Neuronal stem cell (in vitro differentiated cells): ENCODE measurements at regions not wholly inside any gene's neighbourhood (a gene's known extent, or its start where the extent isn't known, plus 50 kb on each side); places are given as distances from the start of the nearest gene placed in this dataset.
A peak's percentile ranks its signal among the peaks of the same experiment; 100 is the strongest.

Source experiments
- DNase-seq: peaks from one replicate; pipeline ENCODE4 v3.0.0-alpha.2; 2013; ENCODE audit warnings: low spot score
- H2AFZ ChIP-seq: one replicate; pipeline ENCODE4 v1.6.1; 2013; ENCODE audit warnings: mild to moderate bottlenecking, low read length, inconsistent platforms
- H2AK5ac ChIP-seq: 2 replicates; pipeline ENCODE4 v1.6.1; 2013; ENCODE audit warnings: low read depth, mild to moderate bottlenecking, inconsistent platforms, low read length, moderate library complexity, mixed read lengths
- H2BK120ac ChIP-seq: 2 replicates; pipeline ENCODE4 v1.6.1; 2013; ENCODE audit warnings: low read depth, mild to moderate bottlenecking, inconsistent platforms, low read length, moderate library complexity, mixed read lengths
- H2BK12ac ChIP-seq: one replicate; pipeline ENCODE4 v1.6.1; 2013; ENCODE audit warnings: low read length, inconsistent platforms
- H2BK15ac ChIP-seq: 2 replicates; pipeline ENCODE4 v1.6.1; 2013; ENCODE audit warnings: mild to moderate bottlenecking, low read length, inconsistent platforms, mixed read lengths
- H2BK5ac ChIP-seq: one replicate; pipeline ENCODE4 v1.6.1; 2013; ENCODE audit warnings: inconsistent platforms, mild to moderate bottlenecking, low read length, moderate library complexity
- H3K14ac ChIP-seq: one replicate; pipeline ENCODE4 v1.6.1; 2013; ENCODE audit warnings: low read length, inconsistent platforms
- H3K18ac ChIP-seq: 2 replicates; pipeline ENCODE4 v1.6.1; 2013; ENCODE audit warnings: low read length, inconsistent platforms
- H3K23ac ChIP-seq: 2 replicates; pipeline ENCODE4 v1.6.1; 2013; ENCODE audit warnings: low read depth, mild to moderate bottlenecking, mixed read lengths, low read length, inconsistent platforms; ENCODE audit not compliant: poor library complexity
- H3K27ac ChIP-seq: replicated peaks from 3 replicates; pipeline ENCODE4 v1.5.1; 2013; ENCODE audit warnings: low read length, inconsistent platforms
- H3K27me3 ChIP-seq, 3 experiments: 2 replicates each; pipeline ENCODE4 v1.6.1; 2013; ENCODE audit warnings: low read length in 3 of 3, mild to moderate bottlenecking in 2 of 3, inconsistent platforms in 1 of 3, low read depth in 1 of 3, mixed read lengths in 1 of 3, moderate library complexity in 1 of 3; ENCODE audit not compliant: control insufficient read depth in 3 of 3, insufficient read depth in 3 of 3
- H3K36me3 ChIP-seq, 2 donors: replicated peaks in 1 of 2; 2 replicates each; pipeline ENCODE4 v1.6.1; 2013; ENCODE audit warnings: low read length in 2 of 2; ENCODE audit not compliant: control insufficient read depth in 2 of 2, insufficient read depth in 2 of 2
- H3K4ac ChIP-seq: 2 replicates; pipeline ENCODE4 v1.6.1; 2013; ENCODE audit warnings: inconsistent platforms, mild to moderate bottlenecking, low read length, moderate library complexity
- H3K4me1 ChIP-seq, 2 donors: 1 replicate in 1 of 2; 2 replicates in 1 of 2; pipeline ENCODE4 v1.6.1; 2013; ENCODE audit warnings: low read length in 2 of 2, low read depth in 1 of 2; ENCODE audit not compliant: control insufficient read depth in 2 of 2, insufficient read depth in 1 of 2
- H3K4me2 ChIP-seq: one replicate; pipeline ENCODE4 v1.6.1; 2013; ENCODE audit warnings: mild to moderate bottlenecking, low read length, inconsistent platforms; ENCODE audit not compliant: insufficient read depth, poor library complexity, severe bottlenecking
- H3K4me3 ChIP-seq, 2 donors: 2 replicates each; pipeline ENCODE4 v1.5.1; 2013; ENCODE audit warnings: low read length in 2 of 2, mild to moderate bottlenecking in 2 of 2, inconsistent platforms in 1 of 2, moderate library complexity in 1 of 2
- H3K79me1 ChIP-seq: one replicate; pipeline ENCODE4 v1.6.1; 2013; ENCODE audit warnings: low read depth, mild to moderate bottlenecking, inconsistent platforms, low read length, moderate library complexity
- H3K9ac ChIP-seq: one replicate; pipeline ENCODE4 v1.6.1; 2013; ENCODE audit warnings: mild to moderate bottlenecking, low read depth, low read length, inconsistent platforms; ENCODE audit not compliant: poor library complexity
- H3K9me3 ChIP-seq, 2 donors: replicated peaks in 1 of 2; 2 replicates each; pipeline versions ENCODE3 to v1.6.1; 2013; ENCODE audit warnings: low read length in 2 of 2, mild to moderate bottlenecking in 2 of 2, inconsistent platforms in 1 of 2, low read depth in 1 of 2, mixed read lengths in 1 of 2, moderate library complexity in 1 of 2; ENCODE audit not compliant: control insufficient read depth in 2 of 2, insufficient read depth in 1 of 2
- H4K8ac ChIP-seq: one replicate; pipeline ENCODE4 v1.6.1; 2013; ENCODE audit warnings: low read depth, mild to moderate bottlenecking, inconsistent platforms, low read length, moderate library complexity
- H4K91ac ChIP-seq: one replicate; pipeline ENCODE4 v1.6.1; 2013; ENCODE audit warnings: low read length, low read depth, mild to moderate bottlenecking, inconsistent platforms; ENCODE audit not compliant: poor library complexity
- WGBS, 2 donors: extraction: QIAGEN DNeasy Blood & Tissue Kit; methylation state at CpG; one replicate each; pipeline ENCODE4 v1.1.7; 2013; ENCODE audit warnings: missing lambda C conversion rate in 2 of 2, mixed read lengths in 1 of 2; ENCODE audit not compliant: insufficient read length in 2 of 2, insufficient replicate concordance in 1 of 2; ENCODE audit errors: extremely low coverage in 2 of 2; 5-methylcytosine and 5-hydroxymethylcytosine counted together

DNA sequence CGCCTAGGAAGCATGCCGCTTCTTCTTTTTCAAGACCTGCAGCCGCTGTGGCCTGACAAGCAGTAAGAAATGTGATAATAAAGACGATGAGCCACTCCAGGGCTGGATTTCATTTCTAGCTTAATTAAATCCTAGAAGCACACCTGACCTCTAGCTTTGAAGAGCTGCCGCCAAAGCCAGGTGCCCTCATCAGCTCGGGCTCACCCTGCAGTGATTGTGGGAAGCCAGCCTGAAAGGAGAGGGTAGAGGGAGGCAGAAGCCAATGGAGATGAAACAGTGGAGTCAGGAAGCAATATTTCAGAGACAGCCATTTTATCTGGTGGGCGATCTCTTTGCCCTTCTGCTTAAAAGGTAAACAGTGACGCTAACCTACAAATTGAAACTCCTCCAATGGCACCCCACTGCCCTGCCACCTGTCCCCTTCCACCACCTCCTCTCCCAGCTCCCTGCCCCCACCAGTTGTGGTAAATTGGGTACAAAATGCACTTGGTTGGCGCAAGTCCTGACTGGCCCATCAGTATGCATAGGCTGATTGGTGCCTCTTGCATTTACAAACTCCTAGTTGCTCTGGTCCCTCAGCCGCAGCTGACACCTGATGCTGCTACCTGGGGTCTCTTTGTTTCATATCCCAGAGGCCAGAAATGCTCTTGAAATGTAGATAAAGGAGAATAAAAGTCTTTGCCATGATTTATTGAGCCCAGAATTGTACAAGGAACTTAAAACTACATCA is 385.3 kb downstream of the PDCD6IP start:
- WGBS, 2 donors, result no CpG with 5 or more reads among the region's 10 CpGs
- H3K36me3 ChIP-seq, result no peaks in the 10 kb centered on the region
- no peak overlapping the region for H3K27ac ChIP-seq

DNA sequence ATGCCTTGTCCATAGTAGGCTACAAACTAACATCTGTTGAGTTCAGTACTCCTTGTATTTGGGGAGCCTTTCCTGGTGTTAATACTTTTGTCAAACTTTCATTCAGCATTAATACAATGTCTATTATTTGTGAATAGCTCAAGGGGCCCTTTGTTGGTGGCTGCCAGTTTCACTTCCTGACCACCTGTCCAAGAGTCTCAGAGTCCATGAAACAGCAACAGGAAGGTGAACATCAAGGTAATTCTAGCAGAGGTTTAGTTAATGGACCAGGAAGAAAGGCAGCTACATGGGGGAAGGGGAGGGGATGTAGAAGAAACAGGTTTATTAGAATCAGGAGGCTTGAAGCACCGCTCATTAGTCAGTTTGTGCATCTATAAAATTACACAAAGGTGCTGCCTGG is 386.9 kb downstream of the PDCD6IP start:
- Histone ChIP-seq H3K18ac (no peak overlapping the region), H2BK120ac (no peak overlapping the region), H3K4me3 (no peak overlapping the region), H4K91ac (no peak overlapping the region), H2BK12ac (no peak overlapping the region), H3K4me2 (no peak overlapping the region), H3K9me3 (no peaks in the 10 kb centered on the region), H2BK5ac (no peak overlapping the region), H3K79me1 (no peaks in the 10 kb centered on the region), H3K36me3 (no peaks in the 10 kb centered on the region), H2BK15ac (no peak overlapping the region), H3K27ac (no peak overlapping the region), H3K4me1 (no peaks in the 10 kb centered on the region), H3K27me3 (no peaks in the 10 kb centered on the region), H2AFZ (no peak overlapping the region), H2AK5ac (no peak overlapping the region), H3K9ac (no peak overlapping the region), H3K4ac (no peak overlapping the region), H4K8ac (no peak overlapping the region), H3K23ac (no peak overlapping the region), H3K14ac (no peak overlapping the region)
- no CpG with 5 or more reads among the region's 1 CpG for WGBS, 2 donors
- no peak for DNase-seq

More for the DNA sequence above, 385.3 kb downstream of the PDCD6IP start:
- no peak overlapping the region for H3K14ac ChIP-seq
- H2BK120ac ChIP-seq, result no peak overlapping the region
- H2BK5ac ChIP-seq, result no peak overlapping the region
- H3K27me3 ChIP-seq, result peaks cover 0 to 2% (median 0%) of the 10 kb centered on the region in 3 experiments
- H2BK15ac ChIP-seq, result no peak overlapping the region
- no peaks in the 10 kb centered on the region for H3K4me1 ChIP-seq
- H2AK5ac ChIP-seq, result no peak overlapping the region
- H2AFZ ChIP-seq, result peak overlapping the region; percentile 7
- H3K18ac ChIP-seq, result no peak overlapping the region
- H2BK12ac ChIP-seq, result no peak overlapping the region
- no peak overlapping the region for H3K23ac ChIP-seq
- H3K9me3 ChIP-seq, result no peaks in the 10 kb centered on the region
- no peak overlapping the region for H4K91ac ChIP-seq
- no peak overlapping the region for H3K9ac ChIP-seq
- H4K8ac ChIP-seq, result no peak overlapping the region
- H3K4ac ChIP-seq, result no peak overlapping the region
- no peak overlapping the region for H3K4me3 ChIP-seq
- DNase-seq, result no peak
- no peak overlapping the region for H3K4me2 ChIP-seq
- no peaks in the 10 kb centered on the region for H3K79me1 ChIP-seq

DNA sequence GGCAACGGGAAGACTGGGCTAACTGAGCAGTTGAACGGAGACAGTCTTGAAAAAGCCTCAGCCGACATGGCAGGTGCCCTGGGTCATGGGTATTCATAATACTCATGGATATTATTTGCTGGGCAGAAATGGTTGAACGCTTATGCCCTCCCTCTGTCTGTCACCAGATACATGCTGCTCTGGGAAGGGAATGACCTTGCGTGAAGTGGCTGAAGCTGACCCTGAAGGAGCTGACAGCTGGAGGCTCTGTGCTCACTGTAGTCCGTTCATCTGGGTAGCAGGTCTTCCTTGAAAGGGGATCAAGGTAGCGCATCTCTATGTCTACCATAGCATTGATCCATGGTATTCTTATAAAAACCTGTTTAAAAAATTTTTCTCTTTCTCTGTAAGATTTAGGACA is 390.7 kb downstream of the PDCD6IP start:
- H4K91ac ChIP-seq, result no peak overlapping the region
- DNase-seq, result no peak
- H3K18ac ChIP-seq, result no peak overlapping the region
- no peak overlapping the region for H3K4me3 ChIP-seq
- H3K79me1 ChIP-seq, result no peaks in the 10 kb centered on the region
- no peak overlapping the region for H2BK120ac ChIP-seq
- no peak overlapping the region for H2AFZ ChIP-seq
- no peak overlapping the region for H3K23ac ChIP-seq
- H3K36me3 ChIP-seq, result no peaks in the 10 kb centered on the region
- no peak overlapping the region for H2BK12ac ChIP-seq
- H3K9ac ChIP-seq, result no peak overlapping the region
- H2AK5ac ChIP-seq, result no peak overlapping the region
- H3K14ac ChIP-seq, result no peak overlapping the region
- H3K27ac ChIP-seq, result no peak overlapping the region
- H4K8ac ChIP-seq, result no peak overlapping the region
- no peaks in the 10 kb centered on the region for H3K9me3 ChIP-seq
- WGBS, 2 donors, result no CpG with 5 or more reads among the region's 7 CpGs
- no peak overlapping the region for H2BK15ac ChIP-seq
- no peaks in the 10 kb centered on the region for H3K4me1 ChIP-seq
- H3K4ac ChIP-seq, result no peak overlapping the region
- H3K4me2 ChIP-seq, result no peak overlapping the region
- no peaks in the 10 kb centered on the region for H3K27me3 ChIP-seq
- no peak overlapping the region for H2BK5ac ChIP-seq

DNA sequence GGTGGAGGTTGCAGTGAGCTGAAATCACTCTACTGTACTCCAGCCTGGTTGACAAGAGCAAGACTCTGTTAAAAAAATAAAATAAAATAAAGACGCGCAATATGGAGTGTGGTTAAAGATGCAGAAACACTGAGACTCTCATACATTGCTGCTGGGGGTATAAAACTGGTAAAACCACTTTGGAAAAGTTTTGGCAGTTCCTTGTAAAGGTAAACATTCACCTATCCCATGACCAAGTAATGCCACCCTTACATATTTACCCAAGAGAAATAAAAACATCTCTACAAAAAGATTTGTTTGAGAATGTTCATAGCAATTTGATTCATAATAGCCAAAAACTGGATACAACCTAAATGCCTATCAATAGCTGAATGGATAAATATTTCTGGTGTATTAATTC is 398.5 kb downstream of the PDCD6IP start:
- WGBS, 2 donors, result no CpG with 5 or more reads among the region's 2 CpGs
- no peaks in the 10 kb centered on the region for H3K27me3 ChIP-seq
- no peak overlapping the region for H2BK12ac ChIP-seq

More for the DNA sequence above, 398.5 kb downstream of the PDCD6IP start:
- Histone ChIP-seq H3K4me2 (no peak overlapping the region), H2BK120ac (no peak overlapping the region), H3K18ac (no peak overlapping the region), H3K4me1 (peaks cover 0 to 1% of the 10 kb centered on the region in 2 donors), H3K14ac (no peak overlapping the region), H3K9me3 (peaks cover 0 to 2% of the 10 kb centered on the region in 2 donors), H4K91ac (no peak overlapping the region), H3K9ac (no peak overlapping the region), H2BK5ac (no peak overlapping the region), H3K4me3 (no peak overlapping the region), H3K36me3 (no peaks in the 10 kb centered on the region), H3K23ac (no peak overlapping the region), H2AK5ac (no peak overlapping the region), H4K8ac (no peak overlapping the region), H2AFZ (no peak overlapping the region), H3K27ac (no peak overlapping the region), H3K79me1 (no peaks in the 10 kb centered on the region), H3K4ac (no peak overlapping the region), H2BK15ac (no peak overlapping the region)
- no peak for DNase-seq
